ENCODE measurements at regions not wholly inside any gene's neighbourhood (a gene's known extent, or its start where the extent isn't known, plus 50 kb on each side); places are given as distances from the start of the nearest gene placed in this dataset.

DNA sequence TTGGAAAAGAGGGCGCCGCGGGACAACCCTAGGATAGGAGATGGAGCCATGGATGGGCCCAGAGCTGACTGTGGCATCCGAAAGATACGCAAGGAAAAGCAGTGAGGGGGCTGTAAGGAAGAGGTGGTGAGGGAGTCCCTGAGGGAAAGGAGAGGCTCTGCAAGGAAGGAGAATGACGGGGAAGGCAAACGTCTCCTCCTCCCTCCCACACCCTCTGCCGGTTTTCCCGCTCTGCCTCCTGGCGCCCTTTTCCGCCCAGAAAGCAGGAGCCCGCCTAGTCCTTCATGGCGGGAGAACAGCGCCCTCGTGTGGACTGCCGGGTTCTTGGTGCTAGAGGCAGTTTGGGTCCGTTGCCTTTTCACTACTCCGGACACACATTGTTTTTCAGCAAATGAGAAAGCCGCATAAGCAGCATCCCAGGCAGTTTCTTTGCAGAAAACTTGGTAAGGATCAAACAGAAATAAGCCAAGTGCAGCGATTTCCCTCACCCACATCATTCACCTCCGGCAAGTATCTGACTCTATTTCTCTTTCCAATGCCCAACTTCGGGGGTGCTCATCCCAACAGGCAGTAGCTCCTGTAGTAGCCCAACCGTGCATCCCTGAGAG lies 200.4 kb downstream of the INO80D start:
- H3K27me3 ChIP-seq = no peaks in the 10 kb centered on the region
- DNase-seq (peak; percentile 75 to 93 (median 86)), ATAC-seq (peak; percentile 75 to 96 (median 88))
- H3K4me1 ChIP-seq = no peaks in the 10 kb centered on the region
- TF ChIP-seq, protein P1, sequence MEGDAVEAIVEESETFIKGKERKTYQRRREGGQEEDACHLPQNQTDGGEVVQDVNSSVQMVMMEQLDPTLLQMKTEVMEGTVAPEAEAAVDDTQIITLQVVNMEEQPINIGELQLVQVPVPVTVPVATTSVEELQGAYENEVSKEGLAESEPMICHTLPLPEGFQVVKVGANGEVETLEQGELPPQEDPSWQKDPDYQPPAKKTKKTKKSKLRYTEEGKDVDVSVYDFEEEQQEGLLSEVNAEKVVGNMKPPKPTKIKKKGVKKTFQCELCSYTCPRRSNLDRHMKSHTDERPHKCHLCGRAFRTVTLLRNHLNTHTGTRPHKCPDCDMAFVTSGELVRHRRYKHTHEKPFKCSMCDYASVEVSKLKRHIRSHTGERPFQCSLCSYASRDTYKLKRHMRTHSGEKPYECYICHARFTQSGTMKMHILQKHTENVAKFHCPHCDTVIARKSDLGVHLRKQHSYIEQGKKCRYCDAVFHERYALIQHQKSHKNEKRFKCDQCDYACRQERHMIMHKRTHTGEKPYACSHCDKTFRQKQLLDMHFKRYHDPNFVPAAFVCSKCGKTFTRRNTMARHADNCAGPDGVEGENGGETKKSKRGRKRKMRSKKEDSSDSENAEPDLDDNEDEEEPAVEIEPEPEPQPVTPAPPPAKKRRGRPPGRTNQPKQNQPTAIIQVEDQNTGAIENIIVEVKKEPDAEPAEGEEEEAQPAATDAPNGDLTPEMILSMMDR (IDR thresholded peaks at IDR 0.05) = peak; percentile 80 to 92 (median 85)
- TF ChIP-seq POLR2A (IDR thresholded peaks at IDR 0.05) = no peak
- H3K4me3 ChIP-seq = no peak overlapping the region
- no peaks in the 10 kb centered on the region for H3K36me3 ChIP-seq
- no peaks in the 10 kb centered on the region for H3K9me3 ChIP-seq
- H3K27ac ChIP-seq = peak overlapping the region in 1 of 12 donors; percentile 40
- 28 to 37% (median 30%) methylated on average over 21 to 23 of the region's 23 CpGs for WGBS, 4 donors
- intact Hi-C loops (cut with DNase I) = loop anchor here (2.0 to 10.0 kb wide), 8 partner anchors 108 to 1631 kb away; partner anchors contain the start of gene NRP2 (in 1 of the 10)

DNA sequence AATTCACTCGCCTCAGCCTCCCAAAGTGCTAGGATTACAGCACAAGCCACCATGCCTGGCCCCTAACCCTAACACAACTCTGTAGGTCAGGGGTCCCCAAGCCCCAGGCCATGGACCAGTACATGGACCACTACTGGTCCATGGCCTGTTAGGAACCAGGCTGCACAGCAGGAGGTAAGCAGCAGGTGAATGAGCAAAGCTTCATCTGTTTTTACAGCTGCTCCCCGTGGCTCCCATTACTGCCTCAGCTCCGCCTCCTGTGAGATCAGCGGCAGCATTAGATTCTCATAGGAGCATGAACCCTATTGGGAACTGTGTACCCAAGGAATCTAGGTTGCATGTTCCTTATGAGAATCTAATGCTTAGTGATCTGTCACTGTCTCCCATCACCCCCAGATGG lies 201.7 kb downstream of the NRP2 start:
- Histone ChIP-seq H3K27ac (no peak overlapping the region), H3K27me3 (no peaks in the 10 kb centered on the region), H3K9me3 (no peaks in the 10 kb centered on the region), H3K4me1 (no peaks in the 10 kb centered on the region), H3K36me3 (no peaks in the 10 kb centered on the region), H3K4me3 (no peak overlapping the region)
- TF ChIP-seq, protein P1 (IDR thresholded peaks at IDR 0.05) = no peak
- intact Hi-C loops (cut with DNase I) = loop anchor here in 3 of 10 donors (2.0 to 10.0 kb wide), 6 partner anchors 107 to 1629 kb away; partner anchors contain the start of gene NRP2 (in 1 of the 3)
- ATAC-seq = no peak
- 85 to 96% (median 91%) methylated on average over 4 of the region's 4 CpGs for WGBS, 4 donors
- DNase-seq = no peak

DNA sequence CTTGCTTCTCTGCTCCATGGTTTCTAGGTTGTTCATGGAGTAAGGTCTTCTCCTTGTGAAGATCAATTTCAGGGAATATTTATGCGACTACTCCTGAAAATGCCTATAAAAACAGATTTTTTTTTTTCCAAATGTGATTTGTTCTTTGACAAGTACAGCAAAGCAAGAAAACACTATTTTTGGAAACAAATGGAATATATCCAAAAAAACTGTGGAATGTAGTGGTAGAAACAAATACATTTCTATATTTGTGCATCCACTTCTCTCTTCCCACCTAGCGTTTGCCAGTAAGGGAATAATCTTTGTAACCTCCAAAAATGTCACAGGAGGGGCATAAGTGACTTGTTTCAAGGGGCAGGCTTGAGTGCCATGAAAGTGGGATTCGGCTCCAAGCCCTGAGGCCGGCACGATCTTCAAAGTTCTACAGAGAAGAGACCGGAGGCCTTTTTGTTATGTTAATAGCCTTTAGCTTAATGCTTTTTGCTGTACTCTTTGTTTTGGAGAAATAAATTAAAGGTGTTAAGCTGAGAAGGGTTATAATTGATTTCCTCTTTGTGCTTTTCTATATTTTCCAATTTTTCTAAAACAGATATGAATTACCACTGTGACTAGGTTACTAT lies 200.6 kb downstream of the NRP2 start:
- TF ChIP-seq POLR2A (IDR thresholded peaks at IDR 0.05) = no peak
- TF ChIP-seq, protein P1 (IDR thresholded peaks at IDR 0.05) = no peak
- H3K27me3 ChIP-seq = no peaks in the 10 kb centered on the region
- no peak for DNase-seq
- 78 to 90% (median 89%) methylated on average over 6 of the region's 6 CpGs for WGBS, 4 donors
- no peaks in the 10 kb centered on the region for H3K4me1 ChIP-seq
- no peaks in the 10 kb centered on the region for H3K9me3 ChIP-seq
- intact Hi-C loops (cut with DNase I) = loop anchor here in 2 of 10 donors (2.0 to 10.0 kb wide), 4 partner anchors 110 to 1628 kb away; partner anchors contain the start of gene NRP2 (in 1 of the 2)
- no peak overlapping the region for H3K27ac ChIP-seq
- no peak for ATAC-seq
- H3K36me3 ChIP-seq = no peaks in the 10 kb centered on the region
- no peak overlapping the region for H3K4me3 ChIP-seq

DNA sequence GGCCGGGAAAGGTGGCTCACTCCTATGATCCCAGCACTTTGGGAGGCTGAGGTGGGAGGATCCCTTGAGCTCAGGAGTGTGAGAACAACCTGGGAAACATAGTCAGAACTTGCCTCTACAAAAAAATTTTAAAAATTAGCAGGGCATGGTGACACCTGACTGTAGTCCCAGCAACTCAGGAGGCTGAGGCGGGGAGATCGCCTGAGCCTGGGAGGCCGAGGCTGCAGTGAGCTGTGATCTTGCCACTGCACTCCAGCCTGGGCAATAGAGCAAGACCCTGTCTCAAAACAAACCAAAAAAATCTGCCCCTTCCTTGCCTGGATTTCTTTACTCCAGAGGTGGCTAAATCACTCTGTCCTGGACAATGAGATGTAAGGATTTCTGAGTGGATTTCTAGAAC lies 197.7 kb downstream of the NRP2 start:
- Histone ChIP-seq H3K36me3 (no peaks in the 10 kb centered on the region), H3K27me3 (no peaks in the 10 kb centered on the region), H3K9me3 (no peaks in the 10 kb centered on the region), H3K4me1 (no peaks in the 10 kb centered on the region), H3K4me3 (no peak overlapping the region), H3K27ac (no peak overlapping the region)
- DNase-seq (no peak), ATAC-seq (no peak)
- no peak for TF ChIP-seq POLR2A (IDR thresholded peaks at IDR 0.05)
- TF ChIP-seq, protein P1 (IDR thresholded peaks at IDR 0.05) = no peak
- intact Hi-C loops (cut with DNase I) = loop anchor here in 2 of 10 donors (10.0 kb wide), 3 partner anchors 195 to 1625 kb away; partner anchors contain the start of gene NRP2 (in 1 of the 2)
- WGBS, 4 donors = 91 to 100% (median 97%) methylated on average over 4 of the region's 4 CpGs
